Activated CD4-positive, alpha-beta T cell treated with anti-CD3 and anti-CD28 coated beads for 36 hours (primary cell): ENCODE measurements at regions not wholly inside any gene's neighbourhood (a gene's known extent, or its start where the extent isn't known, plus 50 kb on each side); places are given as distances from the start of the nearest gene placed in this dataset.
A peak's percentile ranks its signal among the peaks of the same experiment; 100 is the strongest.

Source experiments
- ATAC-seq: fragments of 200-7000 bp; cut with Tn5 transposase; one replicate; pipeline ENCODE4 v1.10.0; 2021; ENCODE audit warnings: mild to moderate bottlenecking, moderate library complexity
- CTCF ChIA-PET: fragments of 350-600 bp; sonication (Branson Sonifier 250); formaldehyde crosslinking; loops from one replicate; lab custom pipeline; 2021; ENCODE audit warnings: antibody characterized with exemption; lab: Charles Lee
- POLR2A ChIA-PET: fragments of 350-600 bp; sonication (Branson Sonifier 250); formaldehyde crosslinking; loops from one replicate; lab custom pipeline; 2021; ENCODE audit warnings: antibody characterized with exemption, inconsistent platforms; lab: Charles Lee
- DNase-seq: peaks from one replicate; pipeline ENCODE4 v3.0.0-alpha.2; 2020
- H3K27ac Mint-ChIP-seq: one replicate; pipeline ENCODE4 v1.8.0; 2021; ENCODE audit warnings: mixed read lengths
- H3K27me3 Mint-ChIP-seq: one replicate; pipeline ENCODE4 v1.8.0; 2021; ENCODE audit warnings: mixed read lengths
- H3K36me3 Mint-ChIP-seq: one replicate; pipeline ENCODE4 v1.8.0; 2021; ENCODE audit warnings: low read depth, mixed read lengths
- H3K4me1 Mint-ChIP-seq: one replicate; pipeline ENCODE4 v1.8.0; 2021; ENCODE audit warnings: mixed read lengths
- H3K4me3 Mint-ChIP-seq: one replicate; pipeline ENCODE4 v1.8.0; 2021; ENCODE audit warnings: mild to moderate bottlenecking, moderate library complexity, mixed read lengths
- H3K9me3 Mint-ChIP-seq: one replicate; pipeline ENCODE4 v1.8.0; 2021; ENCODE audit warnings: low read depth, mixed read lengths
- intact Hi-C, 2 experiments: fragments of 100-400 bp; cut with DNase I in 1 of 2; cut with micrococcal nuclease in 1 of 2; formaldehyde crosslinking; loops; one replicate each; pipeline versions ENCODE4 v1.14.2 to v1.15.1; 2022 to 2024; cut with DNase I, micrococcal nuclease

- H3K27ac Mint-ChIP-seq, result no peak overlapping the region
- no peaks in the 10 kb centered on the region for H3K9me3 Mint-ChIP-seq
- H3K4me1 Mint-ChIP-seq, result peaks cover 5% of the 10 kb centered on the region
- no peak for DNase-seq
- ChIA-PET CTCF (interaction anchor here (0.7 to 1.2 kb wide), 2 partner anchors 11 to 79 kb away, joined by 3 read pairs; no protein-coding TSS in a partner anchor), POLR2A (no interaction called here)
- intact Hi-C loops, result no loop called here
- no peak overlapping the region for H3K4me3 Mint-ChIP-seq
- peaks cover 4% of the 10 kb centered on the region for H3K27me3 Mint-ChIP-seq
- ATAC-seq, result no peak
- no peaks in the 10 kb centered on the region for H3K36me3 Mint-ChIP-seq
These were observed 179.7 kb downstream of the TTC8 start for GRCh38 chr14:89004166-89004565.

DNA sequence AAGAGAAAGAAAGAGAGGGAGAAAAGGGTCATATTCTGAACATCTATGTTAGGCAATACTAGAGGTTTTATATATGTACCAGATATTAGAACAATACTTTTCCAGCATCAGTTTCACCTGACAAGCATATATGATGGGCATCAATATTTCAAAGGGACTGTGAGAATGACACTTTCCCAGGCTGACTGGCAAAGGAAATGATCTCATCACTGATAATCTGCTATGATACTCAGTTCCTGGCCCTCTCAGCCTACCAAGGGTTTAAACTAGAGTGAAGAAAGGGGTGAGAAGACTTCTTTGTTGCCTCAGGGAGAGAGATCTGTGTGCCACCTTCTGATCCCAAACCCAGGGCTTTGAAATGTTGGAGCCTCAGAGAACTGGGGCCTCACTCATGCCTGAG, 183.5 kb downstream of the TTC8 start:
- no peaks in the 10 kb centered on the region for H3K9me3 Mint-ChIP-seq
- H3K4me3 Mint-ChIP-seq, result no peak overlapping the region
- H3K27me3 Mint-ChIP-seq, result peaks cover 5% of the 10 kb centered on the region
- POLR2A ChIA-PET, result no interaction called here
- peaks cover 2% of the 10 kb centered on the region for H3K4me1 Mint-ChIP-seq
- ATAC-seq, result peak; percentile 60
- no peaks in the 10 kb centered on the region for H3K36me3 Mint-ChIP-seq
- CTCF ChIA-PET, result no interaction called here
- intact Hi-C loops, result no loop called here
- DNase-seq, result no peak
- no peak overlapping the region for H3K27ac Mint-ChIP-seq

DNA sequence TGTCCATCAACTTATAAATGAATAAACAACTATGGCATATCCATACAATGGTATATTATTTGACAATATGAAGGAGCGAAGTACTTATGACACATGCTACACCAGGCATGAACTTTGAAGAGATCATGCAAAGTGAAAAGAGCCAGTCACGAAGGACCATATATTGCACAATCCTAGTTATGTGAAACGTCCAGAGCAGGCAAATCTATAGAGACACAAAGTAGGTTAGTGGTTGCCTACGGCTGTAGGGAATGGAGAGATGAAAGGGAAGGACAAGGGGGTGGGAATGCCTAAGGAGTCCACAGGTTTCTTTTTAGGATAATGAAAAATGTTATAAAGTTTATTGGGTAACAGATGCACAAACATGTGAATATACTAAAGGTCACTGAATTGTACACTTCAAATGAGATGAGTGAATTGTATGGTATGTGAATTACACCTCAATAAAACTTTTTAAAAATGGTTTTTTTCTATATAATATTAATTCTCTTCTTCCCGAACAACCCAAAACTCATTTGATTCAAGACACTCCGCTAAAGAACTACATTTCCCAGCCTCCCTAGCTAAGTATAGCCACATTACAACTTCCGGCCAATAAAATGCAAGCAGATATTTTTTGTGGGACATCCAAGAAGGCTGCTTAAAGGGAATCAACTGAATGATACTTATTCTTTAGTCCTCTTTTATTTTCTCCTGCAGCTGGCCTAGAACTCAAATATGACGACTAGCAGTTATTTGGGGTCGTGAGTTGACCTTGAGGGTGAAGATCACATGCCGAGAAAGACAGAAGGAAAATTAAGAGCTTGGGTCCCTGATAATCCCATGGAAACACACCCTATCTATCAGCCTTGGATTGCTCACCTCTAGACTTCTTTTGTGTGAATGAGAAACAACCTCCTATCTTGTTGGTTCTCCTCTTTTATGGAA, 187.2 kb downstream of the TTC8 start:
- POLR2A ChIA-PET, result no interaction called here
- CTCF ChIA-PET, result interaction anchor here (1.2 kb wide), 1 partner anchor 344 kb away, joined by 3 read pairs; no protein-coding TSS in a partner anchor
- no peak overlapping the region for H3K4me3 Mint-ChIP-seq
- no peaks in the 10 kb centered on the region for H3K9me3 Mint-ChIP-seq
- H3K36me3 Mint-ChIP-seq, result no peaks in the 10 kb centered on the region
- H3K27ac Mint-ChIP-seq, result no peak overlapping the region
- ATAC-seq (no peak), DNase-seq (no peak)
- peaks cover 2% of the 10 kb centered on the region for H3K4me1 Mint-ChIP-seq
- intact Hi-C loops, result loop anchor here (1.0 to 5.0 kb wide), 3 partner anchors 344 to 519 kb away; no protein-coding TSS in a partner anchor
- H3K27me3 Mint-ChIP-seq, result peaks cover 18% of the 10 kb centered on the region

GRCh38 chr14:89012282-89013097, 188.0 kb downstream of the TTC8 start:
- no peaks in the 10 kb centered on the region for H3K36me3 Mint-ChIP-seq
- ATAC-seq, result no peak

DNA sequence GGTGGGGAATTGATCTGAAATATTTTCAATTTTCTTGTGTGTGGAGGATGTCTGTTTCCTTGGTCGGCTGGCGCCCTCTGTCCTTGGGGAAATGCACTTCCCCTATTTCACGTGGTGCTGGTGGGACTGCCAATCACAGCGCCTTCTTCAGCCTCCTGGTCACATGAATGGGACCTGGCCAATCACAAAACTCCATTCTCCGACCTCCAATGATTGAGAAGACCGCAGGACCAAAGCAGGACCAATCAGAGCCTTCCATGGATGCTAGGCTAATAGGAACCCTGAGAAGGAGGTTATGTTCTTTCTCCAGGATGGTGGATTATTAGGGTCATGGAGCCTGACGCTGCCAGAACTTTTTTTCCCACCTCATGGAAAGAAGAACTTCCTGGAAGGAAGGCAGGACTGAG, 188.7 kb downstream of the TTC8 start:
- intact Hi-C loops, result loop anchor here in 1 of 2 experiments (2.0 to 5.0 kb wide), 2 partner anchors 346 to 520 kb away; no protein-coding TSS in a partner anchor
- H3K27me3 Mint-ChIP-seq, result peaks cover 18% of the 10 kb centered on the region
- CTCF ChIA-PET, result interaction anchor here (0.8 to 1.2 kb wide), 2 partner anchors 345 to 878 kb away, joined by 3 to 4 read pairs; no protein-coding TSS in a partner anchor
- no peak overlapping the region for H3K27ac Mint-ChIP-seq
- POLR2A ChIA-PET, result no interaction called here
- ATAC-seq (peak; percentile 74), DNase-seq (peak; percentile 59)
- no peaks in the 10 kb centered on the region for H3K36me3 Mint-ChIP-seq
- no peak overlapping the region for H3K4me3 Mint-ChIP-seq
- no peaks in the 10 kb centered on the region for H3K9me3 Mint-ChIP-seq
- H3K4me1 Mint-ChIP-seq, result no peaks in the 10 kb centered on the region

More at GRCh38 chr14:89012282-89013097, 188.0 kb downstream of the TTC8 start:
- ChIA-PET CTCF (interaction anchor here (0.7 to 1.2 kb wide), 2 partner anchors 345 to 517 kb away, joined by 3 to 4 read pairs; no protein-coding TSS in a partner anchor), POLR2A (no interaction called here)
- Mint-ChIP-seq H3K9me3 (no peaks in the 10 kb centered on the region), H3K4me1 (peaks cover 2% of the 10 kb centered on the region), H3K27me3 (peaks cover 18% of the 10 kb centered on the region), H3K4me3 (no peak overlapping the region), H3K27ac (no peak overlapping the region)
- intact Hi-C loops, result loop anchor here (1.0 to 5.0 kb wide), 3 partner anchors 345 to 520 kb away; no protein-coding TSS in a partner anchor
- no peak for DNase-seq

- intact Hi-C loops, result loop anchor here in 1 of 2 experiments (2.0 to 5.0 kb wide), 2 partner anchors 347 to 521 kb away; no protein-coding TSS in a partner anchor
- Mint-ChIP-seq H3K27me3 (peaks cover 20% of the 10 kb centered on the region), H3K27ac (no peak overlapping the region), H3K9me3 (no peaks in the 10 kb centered on the region), H3K36me3 (no peaks in the 10 kb centered on the region), H3K4me3 (no peak overlapping the region), H3K4me1 (no peaks in the 10 kb centered on the region)
- ChIA-PET POLR2A (no interaction called here), CTCF (interaction anchor here (0.6 to 0.9 kb wide), 4 partner anchors 11 to 877 kb away, joined by 3 to 5 read pairs (median 4); no protein-coding TSS in a partner anchor)
- ATAC-seq (no peak), DNase-seq (no peak)
These were observed 189.5 kb downstream of the TTC8 start for GRCh38 chr14:89013698-89014568.

- Mint-ChIP-seq H3K9me3 (no peaks in the 10 kb centered on the region), H3K27ac (no peak overlapping the region), H3K27me3 (peaks cover 20% of the 10 kb centered on the region), H3K4me1 (no peaks in the 10 kb centered on the region), H3K4me3 (no peak overlapping the region), H3K36me3 (no peaks in the 10 kb centered on the region)
- ChIA-PET POLR2A (no interaction called here), CTCF (interaction anchor here (0.7 to 1.6 kb wide), 3 partner anchors 10 to 227 kb away, joined by 3 to 5 read pairs (median 3); no protein-coding TSS in a partner anchor)
- intact Hi-C loops, result loop anchor here in 1 of 2 experiments (5.0 kb wide), 1 partner anchor 347 kb away; no protein-coding TSS in a partner anchor
- DNase-seq (no peak), ATAC-seq (no peak)
These were observed 190.1 kb downstream of the TTC8 start for GRCh38 chr14:89014569-89014850.

DNA sequence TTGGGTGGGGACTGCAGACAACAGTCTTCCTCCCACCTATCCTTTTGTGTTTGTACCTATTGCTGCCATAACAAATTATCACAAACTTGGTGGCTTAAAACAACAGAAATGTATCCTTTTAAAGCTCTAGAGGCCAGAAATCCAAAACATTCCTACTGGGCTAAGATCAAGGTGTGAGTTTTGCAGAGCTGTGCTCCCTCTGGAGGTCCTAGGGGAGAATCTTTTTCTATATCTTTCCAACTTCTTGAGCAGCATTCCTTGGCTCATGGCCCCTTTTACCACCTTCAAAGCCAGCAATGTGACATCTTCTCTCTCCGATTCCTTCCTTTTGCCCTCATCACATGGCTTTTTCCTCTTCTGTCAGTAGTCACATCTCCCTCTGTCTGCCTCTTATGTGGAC, 190.6 kb downstream of the TTC8 start:
- H3K27ac Mint-ChIP-seq, result no peak overlapping the region
- ChIA-PET CTCF (interaction anchor here (0.7 to 1.6 kb wide), 4 partner anchors 10 to 227 kb away, joined by 3 to 5 read pairs (median 4); no protein-coding TSS in a partner anchor), POLR2A (no interaction called here)
- no peak for DNase-seq
- no peak overlapping the region for H3K4me3 Mint-ChIP-seq
- no peak for ATAC-seq
- no peaks in the 10 kb centered on the region for H3K36me3 Mint-ChIP-seq
- H3K27me3 Mint-ChIP-seq, result peaks cover 20% of the 10 kb centered on the region
- H3K9me3 Mint-ChIP-seq, result no peaks in the 10 kb centered on the region
- H3K4me1 Mint-ChIP-seq, result no peaks in the 10 kb centered on the region
- intact Hi-C loops, result no loop called here

DNA sequence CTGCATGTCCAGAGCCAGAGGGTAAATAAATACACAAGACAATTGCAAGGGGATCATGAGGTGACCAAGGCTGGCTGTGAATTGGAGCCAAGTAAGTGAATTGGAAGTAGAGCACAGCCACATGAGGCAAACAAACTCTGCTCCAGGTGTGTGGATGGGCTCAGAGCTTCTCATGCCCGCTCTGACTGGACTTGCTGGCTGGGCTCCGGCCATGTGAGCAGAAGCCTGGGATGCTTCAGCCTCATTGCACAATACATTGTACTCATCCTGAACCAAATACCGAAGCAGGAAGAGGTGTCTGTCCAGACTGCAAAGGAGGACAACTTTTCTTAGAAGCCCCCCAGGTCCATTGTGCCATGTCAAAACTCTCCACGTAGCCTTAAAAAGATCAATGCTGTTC, 193.0 kb downstream of the TTC8 start:
- intact Hi-C loops, result no loop called here
- no peaks in the 10 kb centered on the region for H3K4me1 Mint-ChIP-seq
- H3K4me3 Mint-ChIP-seq, result no peak overlapping the region
- no peaks in the 10 kb centered on the region for H3K9me3 Mint-ChIP-seq
- no peak for DNase-seq
- no peaks in the 10 kb centered on the region for H3K36me3 Mint-ChIP-seq
- ChIA-PET POLR2A (no interaction called here), CTCF (interaction anchor here (0.6 to 1.5 kb wide), 2 partner anchors 674 to 905 kb away, joined by 3 to 4 read pairs; no protein-coding TSS in a partner anchor)
- no peak for ATAC-seq
- no peak overlapping the region for H3K27ac Mint-ChIP-seq
- H3K27me3 Mint-ChIP-seq, result peaks cover 29% of the 10 kb centered on the region

DNA sequence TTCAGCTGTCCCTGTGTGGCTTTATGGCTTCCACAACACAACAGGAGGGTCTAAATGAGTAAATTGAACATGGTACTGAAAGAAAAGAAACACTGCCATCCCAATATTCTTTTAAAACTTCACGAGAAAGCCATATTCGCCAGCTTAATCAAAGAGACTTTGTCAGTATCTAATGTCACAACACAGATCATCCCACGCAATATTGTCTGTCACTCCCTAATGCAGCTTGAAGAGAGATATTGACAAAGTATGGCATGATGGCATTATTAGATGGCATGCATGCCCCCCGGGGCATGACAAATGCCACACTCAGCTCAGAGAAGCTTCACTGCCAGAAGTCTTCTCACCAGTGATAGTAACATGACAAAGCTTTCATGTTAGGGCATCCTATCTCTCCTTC, 197.8 kb downstream of the TTC8 start:
- ATAC-seq (no peak), DNase-seq (no peak)
- H3K27ac Mint-ChIP-seq, result no peak overlapping the region
- no peak overlapping the region for H3K4me3 Mint-ChIP-seq
- ChIA-PET POLR2A (interaction anchor here (0.6 kb wide), 1 partner anchor 829 kb away, joined by 4 read pairs; no protein-coding TSS in a partner anchor), CTCF (no interaction called here)
- H3K4me1 Mint-ChIP-seq, result no peaks in the 10 kb centered on the region
- intact Hi-C loops, result no loop called here
- peaks cover 43% of the 10 kb centered on the region for H3K27me3 Mint-ChIP-seq
- no peaks in the 10 kb centered on the region for H3K9me3 Mint-ChIP-seq
- H3K36me3 Mint-ChIP-seq, result no peaks in the 10 kb centered on the region
